ENCODE measurements at regions not wholly inside any gene's neighbourhood (a gene's known extent, or its start where the extent isn't known, plus 50 kb on each side); places are given as distances from the start of the nearest gene placed in this dataset.
"Not testable (repeated sequence)": the region's sequence is repeated elsewhere in the genome, so short reads cannot be mapped to it uniquely, and the experiment has no call there.

DNA sequence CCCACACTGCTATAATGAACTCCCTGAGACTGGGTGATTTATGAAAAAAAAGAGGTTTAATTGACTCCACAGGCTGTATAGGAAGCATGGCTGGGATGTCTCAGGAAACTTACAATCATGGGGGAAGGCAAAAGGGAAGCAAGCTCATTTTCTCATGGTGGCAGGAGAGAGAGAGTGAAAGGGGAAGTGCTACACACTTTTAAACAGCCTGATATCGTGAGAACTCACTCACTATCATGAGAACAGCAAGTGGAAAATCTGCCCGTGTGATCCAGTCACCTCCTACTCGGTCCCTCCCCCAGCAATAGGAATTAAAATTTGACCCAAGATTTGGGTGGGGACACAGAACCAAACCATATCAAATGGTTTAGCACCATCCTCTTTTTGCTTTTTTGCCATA lies 116.6 kb upstream of the CEP162 start:
- DNase-seq = no peak

DNA sequence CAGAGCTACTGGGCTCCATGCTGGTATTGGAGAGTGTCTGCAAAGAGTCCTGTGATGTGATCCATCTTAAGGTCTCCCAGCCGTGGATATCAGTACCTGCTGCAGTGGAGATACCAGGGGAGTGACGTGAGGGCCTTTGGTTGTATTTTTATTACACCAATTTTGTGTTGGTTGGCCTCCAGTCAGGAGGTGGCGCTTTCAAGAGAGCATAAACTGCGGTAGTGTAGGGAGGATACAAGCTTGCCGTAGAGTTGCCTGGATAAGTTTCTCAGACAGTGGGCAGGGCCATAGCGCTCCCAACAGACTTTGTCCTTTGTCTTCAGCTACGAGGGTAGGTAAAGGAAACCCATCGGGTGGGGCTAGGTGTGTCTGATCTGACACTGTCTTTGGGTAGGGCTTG lies 113.0 kb upstream of the CEP162 start:
- DNase-seq = no peak

DNA sequence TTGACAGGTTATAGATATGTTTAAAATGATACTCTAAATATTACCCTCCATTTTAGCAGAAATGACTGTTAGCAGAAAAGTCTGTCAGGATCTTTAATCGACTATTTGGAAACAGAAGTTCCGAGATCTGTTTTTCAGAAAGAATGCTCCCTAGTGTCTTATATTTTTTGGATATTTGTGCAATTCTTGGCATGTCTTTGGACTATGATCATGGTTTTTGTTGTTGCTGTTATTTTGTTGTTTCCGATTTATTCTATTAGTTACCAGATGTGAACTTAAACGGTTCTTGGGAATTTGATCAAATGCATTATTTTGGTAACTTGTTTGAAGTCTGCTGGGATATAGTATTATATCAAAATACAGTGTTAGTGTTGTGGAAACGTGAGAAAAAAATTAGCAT lies 106.4 kb upstream of the CEP162 start:
- DNase-seq = no peak

DNA sequence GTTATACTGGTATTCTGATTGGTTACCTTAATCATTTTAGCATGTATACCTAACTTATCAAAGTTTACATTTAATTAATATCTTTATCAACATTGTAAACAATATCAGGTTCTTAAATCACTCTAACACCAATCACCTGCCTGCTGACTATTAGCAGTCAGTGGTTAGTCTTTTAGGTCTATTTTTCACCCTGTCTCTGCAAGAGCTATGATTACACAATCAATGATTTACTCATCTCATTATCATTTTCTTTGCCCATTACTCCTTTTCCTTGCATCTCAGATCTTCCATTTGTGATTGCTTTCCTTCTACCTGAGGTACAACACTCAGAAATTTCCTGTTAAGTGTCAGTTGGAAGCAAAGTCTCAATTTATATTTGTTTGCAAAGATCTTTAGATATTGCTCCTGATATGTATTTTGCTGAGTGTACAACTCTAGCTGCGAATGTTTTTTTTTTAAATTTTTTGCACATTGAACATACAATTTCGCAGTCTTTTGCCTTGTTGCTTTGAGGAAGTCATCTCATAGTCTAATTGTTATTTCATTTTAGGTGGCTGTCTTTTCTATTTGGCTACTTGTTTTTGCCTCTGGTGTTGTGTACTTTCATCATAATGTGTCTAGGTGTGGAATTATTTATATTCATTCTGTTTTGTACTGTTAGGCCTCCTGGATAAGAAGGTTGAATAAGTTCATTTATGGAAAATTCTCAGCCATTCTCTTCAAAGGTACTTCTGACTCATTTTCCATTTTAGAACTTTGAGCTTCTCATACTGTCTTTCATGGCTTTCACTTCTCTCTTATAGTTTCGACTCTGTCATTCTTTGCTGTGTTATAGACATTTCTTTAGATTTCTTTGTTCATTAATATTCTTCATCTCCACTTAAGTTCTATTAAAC lies 104.9 kb upstream of the CEP162 start:
- DNase-seq = no peak

DNA sequence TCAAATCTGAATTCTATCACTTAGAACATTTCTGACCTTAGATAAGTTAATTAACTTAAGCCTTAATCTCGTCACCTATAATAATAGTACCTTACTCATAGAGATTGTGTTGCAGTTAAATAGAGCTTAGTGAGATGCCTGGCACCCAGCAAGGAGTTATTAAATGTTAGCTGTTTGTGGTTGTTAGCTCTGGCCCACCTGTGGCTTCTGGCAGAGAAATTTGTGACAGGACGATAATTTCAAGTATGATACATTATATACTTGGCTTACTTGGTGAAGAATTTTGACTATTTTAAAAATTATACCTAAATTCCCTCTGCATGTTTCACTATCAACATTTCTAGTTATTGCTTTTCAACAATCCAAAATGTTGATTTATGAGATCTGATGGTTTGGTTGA lies 102.9 kb upstream of the CEP162 start:
- no peak for DNase-seq

DNA sequence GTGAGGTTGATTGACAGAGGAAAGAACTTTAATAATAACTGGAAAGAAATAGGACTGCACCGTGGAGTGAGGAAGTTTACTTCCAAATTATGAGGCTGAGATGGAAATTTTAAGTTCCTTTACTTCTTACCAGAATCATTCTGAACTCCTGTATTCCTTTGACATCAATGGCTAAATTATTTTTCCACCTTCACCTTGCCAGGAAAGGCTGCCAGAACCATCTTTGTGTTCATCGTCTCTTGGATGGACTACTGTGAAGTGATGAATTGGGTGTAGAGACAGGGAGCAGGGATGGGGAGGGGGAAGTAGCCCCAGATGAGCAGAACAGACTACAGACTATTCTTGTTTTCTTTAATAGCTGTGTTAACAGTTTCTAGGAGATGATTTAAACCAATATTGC lies 102.1 kb upstream of the CEP162 start:
- no peak for DNase-seq

DNA sequence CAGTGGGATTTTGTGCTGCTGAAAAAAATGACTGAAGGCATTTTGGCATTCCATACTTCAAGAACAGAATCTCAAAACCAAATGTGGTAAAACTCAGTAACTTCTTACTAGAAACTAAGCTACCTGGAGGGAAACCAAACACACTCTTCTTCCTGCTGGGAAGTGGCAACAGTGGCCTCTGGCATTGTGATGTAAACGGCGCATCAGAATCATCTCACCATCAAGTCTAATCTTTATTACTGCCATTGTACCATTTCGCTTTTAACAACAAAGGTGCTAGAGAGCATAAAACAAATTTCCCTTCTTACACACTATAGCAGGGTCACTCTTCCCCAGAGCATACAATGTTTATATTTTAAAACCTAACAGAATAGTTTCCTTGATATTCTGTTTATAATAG lies 101.6 kb upstream of the CEP162 start:
- DNase-seq = no peak

DNA sequence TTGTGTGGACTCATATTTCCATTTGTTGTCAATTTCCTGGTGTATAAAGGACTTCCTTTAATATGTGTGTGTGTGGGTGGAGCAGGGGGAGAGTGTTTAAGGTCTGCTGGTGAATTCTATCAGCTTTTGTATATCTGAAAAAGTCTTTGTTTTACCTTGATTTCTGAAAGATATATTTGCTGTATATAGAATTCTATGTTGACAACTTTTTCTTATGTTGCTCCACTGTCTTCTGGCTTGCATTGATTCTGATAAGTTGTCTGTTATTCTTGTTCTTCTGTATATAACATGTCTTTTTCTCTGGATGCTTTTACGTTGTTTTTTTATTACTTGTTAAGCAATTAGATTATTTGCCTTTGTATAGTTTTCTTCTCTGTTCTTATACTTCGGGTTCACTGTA lies 90.0 kb upstream of the CEP162 start:
- no peak for DNase-seq

DNA sequence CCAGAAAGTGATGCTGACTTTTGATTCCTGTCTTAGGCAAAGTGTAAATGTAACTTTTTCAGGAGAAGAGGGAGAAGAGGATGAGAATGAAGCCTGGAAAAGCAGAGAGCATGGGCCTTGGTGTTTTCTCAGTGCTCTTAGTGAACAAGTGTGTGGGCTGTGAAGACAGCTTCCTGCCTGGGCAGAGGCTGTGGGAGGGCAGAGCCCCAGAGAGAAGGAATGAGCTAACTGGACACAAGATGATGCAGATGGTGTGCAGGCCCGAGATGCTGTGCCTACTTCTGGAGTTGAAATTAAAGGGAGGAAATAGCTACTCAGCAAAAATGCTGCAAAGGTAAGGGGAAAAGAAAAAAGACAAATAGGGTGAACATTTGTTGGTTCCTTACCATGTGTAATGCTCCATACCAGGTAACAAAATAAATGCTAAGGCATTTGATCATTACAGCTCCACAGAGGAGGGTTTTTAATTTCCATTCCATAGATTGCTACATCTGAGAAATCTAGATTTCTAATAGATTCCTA lies 87.0 kb upstream of the CEP162 start:
- no peak for DNase-seq

DNA sequence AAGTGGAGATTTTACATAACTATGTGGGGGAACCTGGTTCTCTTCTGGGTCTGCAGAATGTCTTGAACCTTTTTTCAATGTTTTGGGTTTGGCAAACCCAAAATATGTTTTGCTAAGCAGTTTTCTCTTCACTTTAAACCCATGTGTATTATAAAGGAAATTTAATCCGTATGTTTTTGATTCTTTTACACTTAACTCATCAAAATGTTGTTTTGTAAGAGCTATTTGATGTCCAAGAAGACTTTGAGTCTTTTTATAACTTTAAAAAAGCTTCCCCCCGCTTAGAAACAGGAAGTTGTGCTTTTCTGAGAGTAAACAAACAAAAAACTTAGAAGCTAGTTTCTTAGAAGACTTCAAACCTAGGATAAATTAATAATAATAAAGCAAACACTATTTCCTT lies 81.9 kb upstream of the CEP162 start:
- DNase-seq = no peak

DNA sequence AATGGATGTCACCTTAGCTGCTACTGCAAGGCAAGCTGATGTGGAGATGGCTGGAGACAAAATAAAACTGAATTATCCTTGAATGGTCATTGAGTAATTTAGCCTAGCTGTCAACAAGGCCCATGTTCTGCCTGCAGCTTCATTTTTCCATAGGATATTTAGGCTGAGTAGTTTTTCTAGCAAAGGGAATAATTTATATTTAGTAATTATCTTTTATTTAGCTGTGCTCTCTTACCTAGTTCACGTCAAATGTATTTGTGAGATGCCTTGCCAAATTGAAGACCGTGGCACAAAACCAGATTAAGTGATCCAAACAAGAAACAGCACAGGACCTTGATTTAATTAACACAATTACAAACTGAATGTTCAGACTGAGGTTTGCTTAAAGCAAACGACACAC lies 77.4 kb upstream of the CEP162 start:
- no peak for DNase-seq

DNA sequence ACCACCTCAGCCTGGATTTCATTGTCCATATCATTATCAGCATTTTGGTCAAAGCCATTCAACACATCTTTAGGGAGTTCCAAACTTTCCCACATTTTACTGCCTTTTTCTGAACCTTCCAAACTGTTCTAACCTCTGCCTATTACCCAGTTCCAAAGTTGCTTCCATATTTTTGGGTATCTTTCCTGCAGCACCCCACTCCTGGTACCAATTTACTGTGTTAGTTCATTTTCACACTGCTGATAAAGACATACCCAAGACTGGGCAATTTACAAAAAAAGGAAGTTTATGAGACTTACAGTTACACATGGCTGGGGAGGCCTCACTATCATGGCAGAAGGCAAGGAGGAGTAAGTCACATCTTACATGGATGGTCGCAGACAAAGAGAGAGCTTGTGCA lies 63.6 kb upstream of the CEP162 start:
- not testable (repeated sequence) for DNase-seq

DNA sequence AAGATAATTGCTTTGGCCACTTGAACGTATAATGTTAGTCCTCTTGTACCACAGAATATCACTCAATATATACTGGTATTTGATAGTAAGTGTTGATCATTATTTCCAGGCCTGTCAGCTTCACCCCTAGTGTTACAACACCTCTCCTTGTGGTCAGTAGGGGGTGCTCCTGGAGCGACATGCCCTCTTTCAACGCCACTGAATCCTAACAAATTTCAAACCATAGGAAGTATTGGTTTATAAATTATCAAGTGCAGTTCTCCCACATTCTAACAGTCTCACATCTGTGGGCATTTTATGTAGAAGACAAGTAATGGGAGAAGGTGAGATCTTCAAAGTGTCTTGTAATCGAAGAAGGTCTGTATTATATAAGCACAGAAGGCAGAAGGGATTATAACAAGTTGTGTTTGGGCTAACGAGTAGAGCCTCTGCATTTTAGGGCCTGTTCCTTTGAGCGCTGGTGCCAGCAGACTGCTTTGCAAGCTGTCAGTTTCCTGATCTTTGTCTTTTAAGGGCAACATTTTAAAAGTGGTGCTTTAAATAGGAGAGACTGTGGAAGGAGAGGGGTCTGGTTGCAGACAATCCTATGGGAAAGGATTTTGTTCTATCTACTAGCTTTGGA lies 57.1 kb upstream of the CEP162 start:
- DNase-seq = no peak

DNA sequence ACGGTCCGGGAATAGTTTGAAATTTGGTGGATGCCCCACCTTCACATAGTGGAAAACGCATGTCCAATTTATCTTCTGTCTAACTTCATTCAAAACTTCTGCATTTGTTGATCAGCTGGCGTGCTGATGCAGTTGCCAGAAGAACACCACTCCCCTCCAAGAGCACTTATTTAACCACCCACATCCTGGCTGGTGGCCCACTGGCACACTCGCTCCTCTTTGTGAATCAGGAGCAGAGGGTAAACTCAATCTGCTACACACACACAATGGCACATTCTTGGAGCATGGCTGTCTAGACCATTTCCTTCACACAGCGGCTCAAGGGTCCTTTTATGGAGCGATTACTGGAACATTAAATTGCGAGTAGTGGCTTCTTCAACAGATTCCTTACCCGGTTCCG lies 55.1 kb upstream of the CEP162 start:
- no peak for DNase-seq

DNA sequence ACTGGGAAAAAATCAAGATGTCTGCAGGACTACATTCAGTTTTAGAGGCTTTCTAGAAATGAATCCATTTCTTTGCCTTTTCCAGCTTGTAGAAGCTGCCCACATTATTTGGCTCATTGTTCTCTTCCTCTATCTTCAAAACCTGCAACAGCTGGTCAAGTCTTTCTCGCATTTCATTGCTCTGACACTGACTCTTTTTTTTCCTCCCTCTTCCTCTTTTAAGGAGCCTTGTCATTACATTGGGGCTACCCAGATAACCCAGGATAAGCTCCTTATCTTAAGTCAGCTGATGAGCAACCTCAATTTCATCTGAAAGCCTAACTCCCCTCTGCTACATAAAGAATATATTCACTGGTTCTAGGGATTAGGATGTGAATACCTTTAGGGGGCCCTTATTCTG lies 53.2 kb upstream of the CEP162 start:
- DNase-seq = no peak

DNA sequence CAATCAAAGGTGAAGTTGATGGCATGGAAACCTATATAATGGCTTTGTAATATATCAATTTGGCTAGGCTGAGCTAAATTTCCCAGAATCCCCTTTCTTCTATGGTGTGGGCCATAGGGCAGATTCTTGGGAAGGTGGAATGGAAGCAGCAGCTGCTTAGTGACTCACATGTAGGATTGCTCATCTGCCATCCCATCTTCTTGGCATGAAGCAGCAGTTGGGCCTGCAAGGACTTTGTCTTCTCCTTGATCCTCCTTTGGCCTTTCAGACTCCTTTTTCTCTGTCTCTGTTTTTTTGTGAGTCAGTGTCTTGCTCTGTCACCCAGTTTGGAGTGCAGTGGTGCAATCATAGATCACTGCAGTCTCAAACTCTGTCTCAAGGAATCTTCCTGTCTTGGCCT lies 52.6 kb upstream of the CEP162 start:
- DNase-seq = no peak

DNA sequence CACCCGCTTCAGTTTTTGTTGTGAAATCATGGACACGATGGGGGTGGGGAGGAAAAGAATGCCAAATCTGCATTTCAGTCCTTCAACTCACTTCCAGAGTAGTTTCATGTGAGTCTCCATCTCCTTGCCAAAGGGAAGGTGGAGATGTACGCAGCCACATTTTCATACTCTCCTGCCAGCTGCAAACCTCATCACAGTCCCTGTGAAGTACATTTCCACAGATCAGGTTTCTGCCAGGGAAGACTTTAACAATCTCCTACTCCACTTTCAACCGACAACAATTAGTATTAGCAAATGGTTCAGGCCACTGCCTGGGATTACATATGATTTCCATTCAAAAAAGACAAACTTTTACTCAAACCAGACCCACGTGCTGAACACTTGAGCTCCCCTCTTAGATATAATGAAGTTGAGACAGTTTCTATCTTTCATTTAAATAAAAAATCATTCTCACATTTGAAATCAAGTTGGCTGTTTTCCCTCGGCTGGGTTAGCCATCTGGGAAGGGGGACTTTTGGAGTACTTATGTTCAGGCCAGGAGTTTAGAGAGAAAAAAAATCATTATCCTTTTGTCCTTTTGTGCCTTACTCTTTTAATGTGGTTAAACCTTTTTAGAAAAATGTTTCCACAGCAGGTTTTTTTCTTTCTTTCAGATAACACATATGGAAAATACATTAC lies 51.0 kb upstream of the CEP162 start:
- DNase-seq = peak; percentile 19

Measured in NCI-H2171 treated with DMSO at 0.1 percent for 48 hours (cell line).